GM18498 (cell line): ENCODE measurements at regions not wholly inside any gene's neighbourhood (a gene's known extent, or its start where the extent isn't known, plus 50 kb on each side); places are given as distances from the start of the nearest gene placed in this dataset.
"Not testable (repeated sequence)": the region's sequence is repeated elsewhere in the genome, so short reads cannot be mapped to it uniquely, and the experiment has no call there.

Experiments
- ATAC-seq: cut with Tn5 transposase; IDR thresholded peaks from one replicate; pipeline ENCODE4 v1.9.1; 2021; ENCODE audit warnings: mild to moderate bottlenecking, moderate library complexity; ENCODE audit not compliant: unreplicated experiment

GRCh38 chr7:8809320-8809719 lies 375.9 kb downstream of the NXPH1 start:
- no peak for ATAC-seq

GRCh38 chr7:8817448-8818036 lies 384.1 kb downstream of the NXPH1 start:
- ATAC-seq, result no peak

- ATAC-seq, result no peak
Measured at GRCh38 chr7:8818406-8818805, 385.0 kb downstream of the NXPH1 start.

GRCh38 chr7:8822595-8822994 lies 389.2 kb downstream of the NXPH1 start:
- ATAC-seq, result no peak

- ATAC-seq, result no peak
Measured at GRCh38 chr7:8823486-8823885, 390.1 kb downstream of the NXPH1 start.

- ATAC-seq, result no peak
Measured at GRCh38 chr7:8827329-8827728, 393.9 kb downstream of the NXPH1 start.

GRCh38 chr7:8829100-8829499 lies 395.7 kb downstream of the NXPH1 start:
- ATAC-seq, result no peak

- no peak for ATAC-seq
Measured at GRCh38 chr7:8831376-8831775, 398.0 kb downstream of the NXPH1 start.

GRCh38 chr7:8833355-8833754 lies 399.9 kb downstream of the NXPH1 start:
- ATAC-seq, result no peak

GRCh38 chr7:8841171-8841570 lies 407.8 kb downstream of the NXPH1 start:
- ATAC-seq, result no peak

- no peak for ATAC-seq
Measured at GRCh38 chr7:8871716-8872115, 438.3 kb downstream of the NXPH1 start.

GRCh38 chr7:8881916-8882315 lies 448.5 kb downstream of the NXPH1 start:
- no peak for ATAC-seq

GRCh38 chr7:8885480-8886000 lies 452.1 kb downstream of the NXPH1 start:
- no peak for ATAC-seq

GRCh38 chr7:8890346-8890745 lies 456.9 kb downstream of the NXPH1 start:
- ATAC-seq, result not testable (repeated sequence)

- ATAC-seq, result no peak
Measured at GRCh38 chr7:8893775-8894174, 460.4 kb downstream of the NXPH1 start.

- no peak for ATAC-seq
Measured at GRCh38 chr7:8906396-8907075, 473.1 kb downstream of the NXPH1 start.

GRCh38 chr7:8908889-8909288 lies 475.5 kb downstream of the NXPH1 start:
- no peak for ATAC-seq

- no peak for ATAC-seq
Measured at GRCh38 chr7:8913682-8914081, 480.3 kb downstream of the NXPH1 start.

- no peak for ATAC-seq
Measured at GRCh38 chr7:8921807-8922206, 488.4 kb downstream of the NXPH1 start.

- no peak for ATAC-seq
Measured at GRCh38 chr7:8922726-8923125, 489.3 kb downstream of the NXPH1 start.

- no peak for ATAC-seq
Measured at GRCh38 chr7:8923164-8923806, 489.9 kb downstream of the NXPH1 start.
